Activated CD8-positive, alpha-beta T cell treated with anti-CD3 and anti-CD28 coated beads, Interleukin-2, amount 10 ng/mL, durations not matched to agents 7 days and 5 days (primary cell): ENCODE measurements at regions not wholly inside any gene's neighbourhood (a gene's known extent, or its start where the extent isn't known, plus 50 kb on each side); places are given as distances from the start of the nearest gene placed in this dataset.

Experiments
- ATAC-seq: fragments of 150-1000 bp; cut with Tn5 transposase; one replicate; pipeline ENCODE4 v1.10.0; 2021; ENCODE audit warnings: moderate library complexity
- CTCF ChIA-PET: fragments of 350-600 bp; sonication (Branson Sonifier 250); formaldehyde crosslinking; loops from one replicate; lab custom pipeline; 2021; ENCODE audit warnings: antibody characterized with exemption; lab: Charles Lee
- POLR2A ChIA-PET: fragments of 350-600 bp; sonication (Branson Sonifier 250); formaldehyde crosslinking; loops from one replicate; lab custom pipeline; 2021; ENCODE audit warnings: antibody characterized with exemption; lab: Charles Lee
- DNase-seq: peaks from one replicate; pipeline ENCODE4 v3.0.0-alpha.2; 2020
- H3K27ac Mint-ChIP-seq: one replicate; pipeline ENCODE4 v1.8.0; 2021; ENCODE audit warnings: mild to moderate bottlenecking, mixed read lengths
- H3K27me3 Mint-ChIP-seq: one replicate; pipeline ENCODE4 v1.8.0; 2021; ENCODE audit warnings: low read depth, mixed read lengths
- H3K36me3 Mint-ChIP-seq: one replicate; pipeline ENCODE4 v1.8.0; 2021; ENCODE audit warnings: low read depth, mixed read lengths
- H3K4me1 Mint-ChIP-seq: one replicate; pipeline ENCODE4 v1.8.0; 2021; ENCODE audit warnings: low read depth, mixed read lengths
- H3K4me3 Mint-ChIP-seq: one replicate; pipeline ENCODE4 v1.8.0; 2021; ENCODE audit warnings: mild to moderate bottlenecking, mixed read lengths
- H3K9me3 Mint-ChIP-seq: one replicate; pipeline ENCODE4 v1.8.0; 2022; ENCODE audit warnings: mixed read lengths; ENCODE audit not compliant: insufficient read depth

GRCh38 chr6:112800916-112801315, 453.8 kb downstream of the RFPL4B start:
- DNase-seq (no peak), ATAC-seq (no peak)
- ChIA-PET POLR2A (no interaction called here), CTCF (no interaction called here)
- Mint-ChIP-seq H3K27me3 (no peaks in the 10 kb centered on the region), H3K4me1 (no peaks in the 10 kb centered on the region), H3K9me3 (no peaks in the 10 kb centered on the region), H3K36me3 (no peaks in the 10 kb centered on the region), H3K4me3 (no peak overlapping the region), H3K27ac (no peak overlapping the region)

GRCh38 chr6:112801468-112802080, 454.4 kb downstream of the RFPL4B start:
- no peaks in the 10 kb centered on the region for H3K9me3 Mint-ChIP-seq
- no peak for DNase-seq
- no peak overlapping the region for H3K4me3 Mint-ChIP-seq
- ChIA-PET POLR2A (no interaction called here), CTCF (no interaction called here)
- no peak overlapping the region for H3K27ac Mint-ChIP-seq
- H3K27me3 Mint-ChIP-seq: no peaks in the 10 kb centered on the region
- H3K36me3 Mint-ChIP-seq: no peaks in the 10 kb centered on the region
- H3K4me1 Mint-ChIP-seq: no peaks in the 10 kb centered on the region
- ATAC-seq: no peak

- Mint-ChIP-seq H3K27ac (no peak overlapping the region), H3K27me3 (no peaks in the 10 kb centered on the region), H3K4me3 (no peak overlapping the region), H3K4me1 (no peaks in the 10 kb centered on the region), H3K36me3 (no peaks in the 10 kb centered on the region), H3K9me3 (no peaks in the 10 kb centered on the region)
- ChIA-PET POLR2A (no interaction called here), CTCF (no interaction called here)
- DNase-seq (no peak), ATAC-seq (no peak)
Measured at GRCh38 chr6:112802144-112802543, 455.0 kb downstream of the RFPL4B start.

GRCh38 chr6:112804638-112805330, 457.7 kb downstream of the RFPL4B start:
- no peaks in the 10 kb centered on the region for H3K9me3 Mint-ChIP-seq
- H3K36me3 Mint-ChIP-seq: no peaks in the 10 kb centered on the region
- CTCF ChIA-PET: no interaction called here
- ATAC-seq: no peak
- no peaks in the 10 kb centered on the region for H3K27me3 Mint-ChIP-seq
- H3K4me3 Mint-ChIP-seq: no peak overlapping the region
- no peaks in the 10 kb centered on the region for H3K4me1 Mint-ChIP-seq
- H3K27ac Mint-ChIP-seq: no peak overlapping the region
- POLR2A ChIA-PET: no interaction called here
- no peak for DNase-seq

- ChIA-PET CTCF (no interaction called here), POLR2A (no interaction called here)
- no peak overlapping the region for H3K4me3 Mint-ChIP-seq
- H3K27ac Mint-ChIP-seq: no peak overlapping the region
- H3K36me3 Mint-ChIP-seq: no peaks in the 10 kb centered on the region
- no peaks in the 10 kb centered on the region for H3K4me1 Mint-ChIP-seq
- ATAC-seq: no peak
- H3K9me3 Mint-ChIP-seq: no peaks in the 10 kb centered on the region
- H3K27me3 Mint-ChIP-seq: no peaks in the 10 kb centered on the region
- no peak for DNase-seq
Measured at GRCh38 chr6:112806163-112806865, 459.2 kb downstream of the RFPL4B start.

- ChIA-PET CTCF (no interaction called here), POLR2A (no interaction called here)
- ATAC-seq (no peak), DNase-seq (no peak)
- Mint-ChIP-seq H3K27ac (no peak overlapping the region), H3K4me1 (no peaks in the 10 kb centered on the region), H3K36me3 (no peaks in the 10 kb centered on the region), H3K27me3 (no peaks in the 10 kb centered on the region), H3K9me3 (no peaks in the 10 kb centered on the region), H3K4me3 (no peak overlapping the region)
Measured at GRCh38 chr6:112821476-112821875, 474.3 kb downstream of the RFPL4B start.

GRCh38 chr6:112822769-112823168, 475.6 kb downstream of the RFPL4B start:
- no peak overlapping the region for H3K27ac Mint-ChIP-seq
- ChIA-PET POLR2A (no interaction called here), CTCF (no interaction called here)
- no peaks in the 10 kb centered on the region for H3K9me3 Mint-ChIP-seq
- no peaks in the 10 kb centered on the region for H3K36me3 Mint-ChIP-seq
- no peaks in the 10 kb centered on the region for H3K27me3 Mint-ChIP-seq
- ATAC-seq (no peak), DNase-seq (no peak)
- no peaks in the 10 kb centered on the region for H3K4me1 Mint-ChIP-seq
- H3K4me3 Mint-ChIP-seq: no peak overlapping the region

GRCh38 chr6:112827793-112828192, 480.7 kb downstream of the RFPL4B start:
- ChIA-PET POLR2A (no interaction called here), CTCF (no interaction called here)
- H3K4me1 Mint-ChIP-seq: no peaks in the 10 kb centered on the region

GRCh38 chr6:112831022-112831421, 483.9 kb downstream of the RFPL4B start:
- Mint-ChIP-seq H3K36me3 (no peaks in the 10 kb centered on the region), H3K4me3 (no peak overlapping the region), H3K4me1 (no peaks in the 10 kb centered on the region), H3K27ac (no peak overlapping the region), H3K27me3 (no peaks in the 10 kb centered on the region), H3K9me3 (no peaks in the 10 kb centered on the region)
- ChIA-PET POLR2A (no interaction called here), CTCF (no interaction called here)
- no peak for DNase-seq
- no peak for ATAC-seq

More at GRCh38 chr6:112827793-112828192, 480.7 kb downstream of the RFPL4B start:
- DNase-seq: no peak
- H3K36me3 Mint-ChIP-seq: no peaks in the 10 kb centered on the region
- H3K9me3 Mint-ChIP-seq: no peaks in the 10 kb centered on the region
- H3K27ac Mint-ChIP-seq: no peak overlapping the region
- no peak overlapping the region for H3K4me3 Mint-ChIP-seq
- ATAC-seq: no peak
- H3K27me3 Mint-ChIP-seq: no peaks in the 10 kb centered on the region

GRCh38 chr6:112833581-112834131, 486.5 kb downstream of the RFPL4B start:
- CTCF ChIA-PET: no interaction called here
- Mint-ChIP-seq H3K4me1 (no peaks in the 10 kb centered on the region), H3K36me3 (no peaks in the 10 kb centered on the region), H3K27ac (no peak overlapping the region), H3K9me3 (no peaks in the 10 kb centered on the region), H3K27me3 (no peaks in the 10 kb centered on the region), H3K4me3 (no peak overlapping the region)
- ATAC-seq (no peak), DNase-seq (no peak)
- POLR2A ChIA-PET: no interaction called here

- Mint-ChIP-seq H3K4me1 (no peaks in the 10 kb centered on the region), H3K4me3 (no peak overlapping the region), H3K27ac (no peak overlapping the region), H3K9me3 (no peaks in the 10 kb centered on the region), H3K27me3 (no peaks in the 10 kb centered on the region), H3K36me3 (no peaks in the 10 kb centered on the region)
- no peak for DNase-seq
- ATAC-seq: no peak
- ChIA-PET CTCF (no interaction called here), POLR2A (no interaction called here)
Measured at GRCh38 chr6:112835078-112835477, 487.9 kb downstream of the RFPL4B start.

GRCh38 chr6:112839525-112839961, 492.4 kb downstream of the RFPL4B start:
- no peak overlapping the region for H3K4me3 Mint-ChIP-seq
- no peaks in the 10 kb centered on the region for H3K27me3 Mint-ChIP-seq
- POLR2A ChIA-PET: no interaction called here
- H3K9me3 Mint-ChIP-seq: no peaks in the 10 kb centered on the region
- DNase-seq (no peak), ATAC-seq (no peak)
- no peaks in the 10 kb centered on the region for H3K4me1 Mint-ChIP-seq
- CTCF ChIA-PET: interaction anchor here (1.5 kb wide), 1 partner anchor 13 kb away, joined by 3 read pairs; no protein-coding TSS in a partner anchor
- H3K36me3 Mint-ChIP-seq: no peaks in the 10 kb centered on the region
- H3K27ac Mint-ChIP-seq: no peak overlapping the region
